DND-41 (cell line): ENCODE measurements at regions not wholly inside any gene's neighbourhood (a gene's known extent, or its start where the extent isn't known, plus 50 kb on each side); places are given as distances from the start of the nearest gene placed in this dataset.

Source experiments
- CTCF ChIP-seq: IDR thresholded peaks from 2 replicates; pipeline ENCODE4 v1.5.1; 2012; ENCODE audit warnings: borderline replicate concordance, low read length, moderate library complexity, mild to moderate bottlenecking; ENCODE audit not compliant: poor library complexity, severe bottlenecking; ENCODE audit errors: extremely low read depth
- EZH2 ChIP-seq: IDR thresholded peaks from 3 replicates; pipeline ENCODE4 v1.6.1; 2012; ENCODE audit warnings: borderline replicate concordance, low read depth, mild to moderate bottlenecking, moderate library complexity, low read length, inconsistent platforms; ENCODE audit not compliant: severe bottlenecking

- TF ChIP-seq CTCF (no peak), EZH2 (no peak)
Measured at GRCh38 chr7:41900532-41900931, 197.6 kb upstream of the INHBA start.
